NB4 (cell line): ENCODE measurements at regions not wholly inside any gene's neighbourhood (a gene's known extent, or its start where the extent isn't known, plus 50 kb on each side); places are given as distances from the start of the nearest gene placed in this dataset.

Source experiments
- POLR2A ChIP-seq: IDR thresholded peaks from 2 replicates; pipeline ENCODE4 v1.6.1; 2011; ENCODE audit warnings: mild to moderate bottlenecking; ENCODE audit not compliant: insufficient read length; ENCODE audit errors: extremely low read depth
- TF ChIP-seq, protein P1 (sequence below): IDR thresholded peaks from one replicate; pipeline ENCODE4 v1.5.1; 2012; ENCODE audit warnings: low read depth, low read length

- TF ChIP-seq, protein P1, sequence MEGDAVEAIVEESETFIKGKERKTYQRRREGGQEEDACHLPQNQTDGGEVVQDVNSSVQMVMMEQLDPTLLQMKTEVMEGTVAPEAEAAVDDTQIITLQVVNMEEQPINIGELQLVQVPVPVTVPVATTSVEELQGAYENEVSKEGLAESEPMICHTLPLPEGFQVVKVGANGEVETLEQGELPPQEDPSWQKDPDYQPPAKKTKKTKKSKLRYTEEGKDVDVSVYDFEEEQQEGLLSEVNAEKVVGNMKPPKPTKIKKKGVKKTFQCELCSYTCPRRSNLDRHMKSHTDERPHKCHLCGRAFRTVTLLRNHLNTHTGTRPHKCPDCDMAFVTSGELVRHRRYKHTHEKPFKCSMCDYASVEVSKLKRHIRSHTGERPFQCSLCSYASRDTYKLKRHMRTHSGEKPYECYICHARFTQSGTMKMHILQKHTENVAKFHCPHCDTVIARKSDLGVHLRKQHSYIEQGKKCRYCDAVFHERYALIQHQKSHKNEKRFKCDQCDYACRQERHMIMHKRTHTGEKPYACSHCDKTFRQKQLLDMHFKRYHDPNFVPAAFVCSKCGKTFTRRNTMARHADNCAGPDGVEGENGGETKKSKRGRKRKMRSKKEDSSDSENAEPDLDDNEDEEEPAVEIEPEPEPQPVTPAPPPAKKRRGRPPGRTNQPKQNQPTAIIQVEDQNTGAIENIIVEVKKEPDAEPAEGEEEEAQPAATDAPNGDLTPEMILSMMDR = no peak
- TF ChIP-seq POLR2A = no peak
Observed at GRCh38 chr2:220463876-220464275, 836.4 kb downstream of the SLC4A3 start.
